HG03175 (cell line): ENCODE measurements at regions not wholly inside any gene's neighbourhood (a gene's known extent, or its start where the extent isn't known, plus 50 kb on each side); places are given as distances from the start of the nearest gene placed in this dataset.

Source experiments
- ATAC-seq: cut with Tn5 transposase; IDR thresholded peaks from one replicate; pipeline ENCODE4 v1.9.1; 2021; ENCODE audit warnings: mild to moderate bottlenecking, moderate library complexity; ENCODE audit not compliant: unreplicated experiment

- no peak for ATAC-seq
These were observed 373.3 kb upstream of the DIAPH2 start for GRCh38 chrX:96311366-96311765.

- no peak for ATAC-seq
These were observed 369.7 kb upstream of the DIAPH2 start for GRCh38 chrX:96314985-96315384.

GRCh38 chrX:96361844-96362243, 322.8 kb upstream of the DIAPH2 start:
- ATAC-seq, result no peak

- no peak for ATAC-seq
These were observed 312.2 kb upstream of the DIAPH2 start for GRCh38 chrX:96372313-96373046.

GRCh38 chrX:96373047-96373355, 311.6 kb upstream of the DIAPH2 start:
- ATAC-seq, result no peak

- no peak for ATAC-seq
These were observed 308.4 kb upstream of the DIAPH2 start for GRCh38 chrX:96376266-96376665.

- ATAC-seq, result no peak
These were observed 304.7 kb upstream of the DIAPH2 start for GRCh38 chrX:96379951-96380350.

- no peak for ATAC-seq
These were observed 302.6 kb upstream of the DIAPH2 start for GRCh38 chrX:96382018-96382417.

- no peak for ATAC-seq
These were observed 301.2 kb upstream of the DIAPH2 start for GRCh38 chrX:96383428-96383827.

- no peak for ATAC-seq
These were observed 298.3 kb upstream of the DIAPH2 start for GRCh38 chrX:96386325-96386724.

GRCh38 chrX:96386981-96387380, 297.7 kb upstream of the DIAPH2 start:
- ATAC-seq, result no peak

- no peak for ATAC-seq
These were observed 296.8 kb upstream of the DIAPH2 start for GRCh38 chrX:96387801-96388200.

GRCh38 chrX:96389281-96390047, 295.2 kb upstream of the DIAPH2 start:
- ATAC-seq, result no peak

- no peak for ATAC-seq
These were observed 290.0 kb upstream of the DIAPH2 start for GRCh38 chrX:96394598-96394997.

- ATAC-seq, result no peak
These were observed 281.2 kb upstream of the DIAPH2 start for GRCh38 chrX:96403446-96403845.

GRCh38 chrX:96405842-96406241, 278.8 kb upstream of the DIAPH2 start:
- ATAC-seq, result no peak

GRCh38 chrX:96407072-96407471, 277.6 kb upstream of the DIAPH2 start:
- no peak for ATAC-seq

GRCh38 chrX:96407501-96407900, 277.1 kb upstream of the DIAPH2 start:
- ATAC-seq, result no peak

- no peak for ATAC-seq
These were observed 276.7 kb upstream of the DIAPH2 start for GRCh38 chrX:96407981-96408380.

GRCh38 chrX:96410927-96411326, 273.7 kb upstream of the DIAPH2 start:
- ATAC-seq, result no peak

- no peak for ATAC-seq
These were observed 266.9 kb upstream of the DIAPH2 start for GRCh38 chrX:96417695-96418094.

- ATAC-seq, result no peak
These were observed 260.6 kb upstream of the DIAPH2 start for GRCh38 chrX:96424007-96424406.

- no peak for ATAC-seq
These were observed 259.4 kb upstream of the DIAPH2 start for GRCh38 chrX:96425200-96425599.
